Cerebellar nuclear complex (tissue), 1 donor: ENCODE measurements at regions not wholly inside any gene's neighbourhood (a gene's known extent, or its start where the extent isn't known, plus 50 kb on each side); places are given as distances from the start of the nearest gene placed in this dataset.
"Not testable (repeated sequence)": the region's sequence is repeated elsewhere in the genome, so short reads cannot be mapped to it uniquely, and the experiment has no call there.

Experiments
- DNase-seq, 2 experiments: peaks; one replicate each; lab custom pipeline; 2025; lab: John Stamatoyannopoulos, UW

DNA sequence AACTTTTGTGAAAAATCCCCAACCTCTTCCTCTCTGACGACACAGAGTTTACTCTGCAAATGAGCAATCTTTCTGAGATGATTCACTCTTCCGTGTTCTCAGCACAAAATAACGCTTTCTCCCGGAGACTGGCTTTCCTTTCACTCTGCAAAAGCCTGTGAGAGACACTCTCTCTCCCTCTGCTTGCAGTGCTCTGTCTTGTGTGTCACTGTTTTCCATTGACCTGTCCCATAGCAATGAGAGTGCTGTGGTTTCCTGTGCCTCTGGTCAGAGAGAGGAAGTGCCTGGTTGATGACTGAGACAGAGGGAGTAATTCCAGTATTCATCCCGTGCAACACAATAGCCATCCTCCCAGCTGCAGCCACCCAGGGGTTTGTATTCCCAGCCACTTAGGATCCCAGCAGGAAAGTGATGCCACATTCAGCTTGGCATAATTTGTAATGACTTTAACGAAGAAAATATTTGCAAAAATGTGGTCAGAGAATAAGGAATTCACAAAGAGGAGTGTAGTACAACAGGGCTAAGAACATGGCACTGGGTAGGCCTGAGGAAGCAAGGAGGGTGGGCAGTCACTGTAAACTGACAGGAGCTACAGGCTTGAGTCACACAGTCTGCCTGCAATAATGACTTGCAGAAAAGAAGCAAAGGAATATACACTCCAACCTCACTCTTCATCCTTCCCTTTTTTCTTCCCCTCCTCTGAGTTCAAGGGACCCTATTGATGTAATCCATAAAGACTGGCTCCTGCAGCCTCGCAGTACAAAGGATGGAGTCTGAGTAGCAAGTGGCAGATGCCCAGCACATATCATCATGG, 463.5 kb upstream of the RGMB start:
- no peak for DNase-seq

DNA sequence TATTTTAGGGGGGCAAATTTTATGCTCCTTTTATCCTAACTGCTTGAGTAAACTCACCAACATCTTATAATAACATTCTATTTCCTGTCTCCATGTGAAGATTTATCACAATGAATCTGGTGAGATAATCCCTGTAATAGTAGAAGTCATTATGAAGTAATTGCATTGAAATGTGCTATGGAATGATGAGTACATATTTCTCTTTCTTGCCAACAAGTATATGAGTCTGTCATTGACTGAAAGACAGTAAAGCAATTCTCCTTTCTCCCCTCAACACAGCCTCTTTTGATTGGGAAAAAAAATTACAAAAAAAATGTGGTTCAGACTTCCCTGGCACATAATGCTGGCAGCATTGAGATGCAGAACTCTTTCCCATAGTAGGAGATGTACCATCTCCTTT, 459.2 kb upstream of the RGMB start:
- DNase-seq: no peak

GRCh38 chr5:98318386-98318785, 455.1 kb upstream of the RGMB start:
- no peak for DNase-seq

DNA sequence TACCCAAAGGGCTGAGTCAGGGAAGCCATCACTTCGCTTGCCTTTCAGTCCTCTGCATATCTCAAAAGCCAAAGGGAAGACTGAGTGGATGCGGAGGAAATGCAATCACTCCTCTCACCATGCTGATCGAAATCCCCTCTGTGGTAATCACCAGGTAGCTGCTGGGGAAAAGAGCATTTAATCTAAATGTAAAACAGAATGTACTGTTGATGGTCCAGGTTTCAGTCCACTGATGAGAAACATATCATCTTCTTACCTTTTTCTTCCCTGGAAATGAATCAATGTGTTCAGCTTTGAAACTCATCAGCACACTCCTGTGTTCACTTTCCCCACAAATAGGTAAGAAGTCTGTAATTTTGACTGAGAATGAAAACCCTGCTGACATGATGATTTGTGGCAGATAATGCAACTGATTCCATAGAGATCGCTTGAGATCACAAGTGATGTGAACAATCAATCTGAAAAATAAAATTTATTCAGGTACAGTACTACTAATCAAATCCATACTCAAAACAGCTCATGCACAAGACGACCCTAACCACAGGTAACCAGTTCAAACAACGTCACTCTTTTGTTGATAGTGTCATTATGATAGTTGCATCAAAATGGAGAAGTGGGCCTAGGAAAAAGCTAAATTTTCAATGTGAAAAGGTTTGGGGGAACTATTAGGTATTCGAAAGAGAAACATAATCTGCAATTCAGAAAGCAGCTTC, 454.0 kb upstream of the RGMB start:
- no peak for DNase-seq

GRCh38 chr5:98320343-98320742, 453.1 kb upstream of the RGMB start:
- no peak for DNase-seq

- DNase-seq: no peak
Measured at GRCh38 chr5:98321361-98321760, 452.1 kb upstream of the RGMB start.

DNA sequence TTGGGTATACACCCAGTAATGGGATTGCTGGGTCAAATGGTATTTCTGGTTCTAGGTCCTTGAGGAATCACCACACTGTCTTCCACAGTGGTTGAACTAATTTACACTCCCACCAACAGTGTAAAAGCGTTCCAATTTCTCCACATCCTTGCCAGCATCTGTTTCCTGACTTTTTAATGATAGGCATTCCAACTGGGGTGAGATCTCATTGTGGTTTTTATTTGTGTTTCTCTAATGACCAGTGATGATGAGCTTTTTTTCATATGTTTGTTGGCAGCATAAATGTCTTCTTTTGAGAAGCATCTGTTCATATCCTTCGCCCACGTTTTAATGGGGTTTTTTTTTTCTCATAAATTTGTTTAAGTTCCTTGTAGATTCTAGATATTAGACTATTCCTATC, 448.3 kb upstream of the RGMB start:
- DNase-seq: not testable (repeated sequence)

DNA sequence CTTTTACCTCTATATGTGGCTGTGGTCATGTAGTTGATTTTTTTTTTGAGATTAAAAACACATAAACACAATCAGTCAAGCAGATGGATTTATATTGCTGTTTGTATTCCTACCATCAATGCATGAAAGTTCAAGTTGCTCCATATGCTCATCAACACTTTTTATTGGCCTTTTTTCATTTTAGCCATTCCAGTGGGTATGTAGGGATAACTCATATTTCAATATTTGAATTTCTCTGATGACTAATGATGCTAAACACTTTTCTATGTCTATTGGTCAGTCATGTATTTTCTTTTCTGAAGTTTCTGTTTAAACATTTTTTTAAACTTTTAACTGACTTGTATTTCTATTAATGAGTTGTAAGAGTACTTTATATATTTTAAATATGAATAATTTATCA, 445.4 kb upstream of the RGMB start:
- DNase-seq: no peak

- no peak for DNase-seq
Measured at GRCh38 chr5:98330871-98331270, 442.6 kb upstream of the RGMB start.

DNA sequence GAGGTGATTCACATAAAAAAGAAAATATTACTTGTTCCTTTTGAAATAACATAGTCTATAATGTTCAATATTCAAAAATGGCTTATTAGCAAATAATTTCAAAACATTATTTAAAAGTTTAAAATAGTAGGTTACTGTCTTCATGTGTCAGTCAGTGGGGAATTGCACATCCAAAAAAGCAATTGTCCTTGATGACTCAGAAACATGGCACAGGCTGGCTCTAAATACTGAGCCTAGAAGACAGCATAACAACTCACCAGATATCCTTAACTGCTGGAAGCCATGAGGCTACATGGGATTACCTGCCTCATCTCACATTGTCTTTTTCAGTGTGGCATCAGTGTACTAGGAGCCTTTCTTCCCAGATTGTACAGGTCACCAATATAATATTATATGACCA, 439.5 kb upstream of the RGMB start:
- no peak for DNase-seq

DNA sequence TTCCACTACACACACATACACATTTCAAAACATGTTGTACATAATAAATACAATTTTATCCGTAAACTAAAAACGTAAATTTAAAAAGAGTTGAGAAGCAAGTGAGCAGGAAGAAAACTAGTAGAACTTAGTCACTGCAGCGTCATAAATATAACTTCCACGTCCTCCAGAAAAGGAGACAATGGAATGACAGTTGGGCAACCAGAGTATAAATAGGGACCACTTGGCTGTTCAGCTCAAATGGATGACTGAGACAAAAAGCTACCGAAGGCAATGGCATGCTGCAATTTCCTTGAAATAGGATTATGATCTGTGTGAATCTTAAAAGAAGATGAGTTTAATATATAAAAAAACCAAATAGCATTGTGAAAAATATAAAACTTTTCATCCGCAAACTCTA, 438.5 kb upstream of the RGMB start:
- no peak for DNase-seq

DNA sequence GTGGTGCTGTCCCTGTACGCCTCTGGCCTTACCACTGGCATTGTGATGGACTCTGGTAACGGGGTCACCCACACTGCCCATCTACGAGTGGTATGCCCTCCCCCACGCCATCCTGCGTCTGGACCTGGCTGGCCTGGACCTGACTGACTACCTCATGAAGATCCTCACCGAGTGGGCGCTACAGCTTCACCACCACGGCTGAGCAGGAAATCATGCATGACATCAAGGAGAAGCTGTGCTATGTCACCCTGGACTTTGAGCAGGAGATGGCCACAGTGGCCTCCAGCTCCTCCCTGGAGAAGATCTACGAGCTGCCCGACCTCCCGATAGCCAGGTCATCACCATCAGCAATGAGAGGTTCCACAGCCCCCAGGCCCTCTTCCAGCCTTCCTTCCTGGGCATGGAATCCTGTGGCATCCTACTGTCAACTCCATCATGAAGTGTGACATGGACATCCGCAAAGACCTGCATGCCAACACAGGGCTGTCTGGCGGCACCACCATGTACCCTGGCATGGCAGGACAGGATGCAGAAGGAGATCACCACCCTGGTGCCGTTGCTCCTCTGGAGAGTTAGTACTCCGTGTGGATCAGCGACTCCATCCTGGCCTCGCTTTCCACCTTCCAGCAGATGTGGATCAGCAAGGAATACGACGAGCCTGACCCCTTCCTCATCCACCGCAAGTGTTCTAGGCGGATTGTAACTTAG, 434.2 kb upstream of the RGMB start:
- no peak for DNase-seq

DNA sequence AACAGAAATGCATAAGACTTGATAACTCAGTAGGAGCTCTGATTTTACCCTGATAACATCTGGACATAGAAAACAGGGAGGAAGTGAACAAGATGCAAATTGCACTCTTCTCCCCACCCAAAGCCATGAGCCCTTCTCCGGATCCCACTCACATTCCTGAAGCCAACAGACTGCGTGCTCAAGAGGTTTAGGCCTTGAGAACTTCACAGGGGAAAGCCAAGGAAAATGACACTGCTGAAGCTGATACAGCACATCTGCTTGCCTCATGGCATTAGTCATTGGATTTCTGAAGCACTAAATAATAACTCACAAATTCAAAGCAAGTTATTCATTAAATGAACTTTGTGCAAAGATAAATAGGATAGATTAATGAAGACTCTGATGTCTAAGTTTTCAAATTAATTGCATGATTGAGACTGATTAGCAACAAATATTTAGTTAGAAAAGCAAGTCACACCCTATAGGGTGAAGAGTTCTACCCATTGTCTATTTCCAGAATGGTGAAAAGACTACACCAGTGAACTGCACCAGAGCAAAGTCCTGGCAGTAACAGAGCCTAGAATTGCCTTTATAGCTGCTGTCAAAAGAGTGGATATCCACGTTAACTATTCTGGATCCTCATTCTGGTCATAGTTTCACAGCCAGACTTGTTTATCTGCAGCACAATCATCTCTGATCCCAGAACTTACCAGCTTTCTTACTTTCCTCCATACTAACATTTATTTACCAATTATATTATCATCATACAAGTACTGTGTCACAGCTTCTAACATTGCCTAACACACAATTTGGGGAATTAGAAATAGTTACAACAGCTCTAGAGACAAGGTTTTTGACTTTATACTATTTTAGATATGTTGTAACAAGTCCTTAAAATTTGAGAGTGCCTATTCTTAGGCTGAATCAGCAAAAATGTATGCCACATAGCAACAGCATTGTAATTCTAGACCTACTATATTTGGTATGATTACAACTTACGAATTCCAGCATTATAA, 432.1 kb upstream of the RGMB start:
- no peak for DNase-seq

- not testable (repeated sequence) for DNase-seq
Measured at GRCh38 chr5:98342958-98343660, 430.4 kb upstream of the RGMB start.

- no peak for DNase-seq
Measured at GRCh38 chr5:98349251-98349989, 424.0 kb upstream of the RGMB start.

GRCh38 chr5:98349990-98350365, 423.5 kb upstream of the RGMB start:
- DNase-seq: no peak

DNA sequence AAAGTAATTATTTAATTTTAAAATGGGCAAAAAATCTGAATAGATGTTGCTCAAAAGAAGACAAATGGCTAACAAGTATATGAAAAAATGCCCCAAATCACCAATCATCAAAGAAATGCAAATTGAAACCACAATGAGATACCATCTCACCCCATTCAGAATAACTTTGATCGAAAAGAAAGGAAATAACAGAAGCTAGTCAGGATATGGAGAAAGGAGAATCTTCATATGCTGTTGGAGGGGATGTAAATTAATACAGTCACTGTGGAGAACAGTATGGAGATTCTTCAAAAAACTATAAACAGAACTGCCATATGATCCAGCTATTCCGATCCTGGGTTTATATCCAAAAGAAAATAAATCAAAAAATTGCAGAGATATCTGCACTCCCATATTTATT, 418.5 kb upstream of the RGMB start:
- DNase-seq: no peak

DNA sequence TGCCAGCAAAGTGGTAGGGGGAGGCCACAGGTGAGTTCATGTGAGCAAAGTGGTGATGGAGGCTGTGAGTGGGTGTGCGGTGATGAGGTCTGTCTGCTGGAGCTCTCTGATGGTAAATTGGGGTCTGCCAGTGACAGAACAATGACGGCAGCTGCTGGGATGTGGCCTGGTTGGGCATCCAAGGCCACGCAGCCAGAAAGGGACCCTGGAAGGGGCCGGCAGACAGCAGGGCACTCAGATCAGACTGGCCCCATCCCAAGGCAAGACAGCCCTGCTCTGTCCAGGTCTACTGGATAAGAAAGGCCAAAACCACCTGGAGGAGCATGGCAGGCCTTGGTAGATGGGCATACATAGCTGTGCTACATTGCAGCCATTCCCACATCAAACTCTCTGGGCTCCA, 412.9 kb upstream of the RGMB start:
- DNase-seq: no peak

GRCh38 chr5:98363157-98363556, 410.3 kb upstream of the RGMB start:
- no peak for DNase-seq

DNA sequence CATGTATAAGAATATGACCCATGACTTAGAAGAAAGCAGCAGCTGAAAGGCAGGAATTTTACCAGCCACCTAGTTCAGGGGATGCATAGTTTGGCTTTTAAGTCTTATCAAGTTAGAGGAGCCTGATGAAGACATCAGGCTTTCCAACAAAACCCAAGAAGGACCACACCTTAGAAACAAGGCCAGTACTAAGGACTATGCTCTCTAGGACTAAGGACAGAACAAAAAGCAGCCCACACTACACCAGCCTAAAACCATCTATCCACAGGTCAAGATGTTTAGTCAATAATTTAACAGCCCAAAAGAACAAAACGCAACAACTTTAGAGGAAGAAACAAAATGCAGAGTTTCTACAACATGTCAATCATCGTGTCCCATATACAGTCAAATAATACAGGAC, 408.9 kb upstream of the RGMB start:
- no peak for DNase-seq
